Tibial artery (tissue), 4 donors: ENCODE measurements at regions not wholly inside any gene's neighbourhood (a gene's known extent, or its start where the extent isn't known, plus 50 kb on each side); places are given as distances from the start of the nearest gene placed in this dataset.
A peak's percentile ranks its signal among the peaks of the same experiment; 100 is the strongest.

Experiments
- DNase-seq, 2 donors: peaks; one replicate each; pipeline ENCODE4 v3.0.0-alpha.2; 2019
- H3K27ac ChIP-seq, 2 donors: fragments of 200-600 bp; sonication (generic) in 1 of 2; 1 replicate in 1 of 2; 2 replicates in 1 of 2; pipeline ENCODE4 v1.5.1; 2018 to 2019; ENCODE audit warnings: mild to moderate bottlenecking in 1 of 2
- H3K27me3 ChIP-seq, 2 donors: fragments of 200-600 bp; sonication (generic) in 1 of 2; one replicate each; pipeline versions ENCODE4 v1.5.1 to v1.6.0; 2016 to 2019
- H3K36me3 ChIP-seq, 3 donors: fragments of 200-600 bp; sonication (generic) in 2 of 3; one replicate each; pipeline ENCODE4 v1.5.1; 2016 to 2019; ENCODE audit warnings: mild to moderate bottlenecking in 2 of 3
- H3K4me1 ChIP-seq, 4 donors: fragments of 200-600 bp; sonication (generic) in 2 of 4; 1 replicate in 3 of 4; 2 replicates in 1 of 4; pipeline ENCODE4 v1.5.1; 2016 to 2019
- H3K4me3 ChIP-seq, 2 donors: fragments of 200-600 bp; sonication (generic) in 1 of 2; 1 replicate in 1 of 2; 2 replicates in 1 of 2; pipeline ENCODE4 v1.5.1; 2018 to 2019; ENCODE audit warnings: mild to moderate bottlenecking in 2 of 2
- H3K9me3 ChIP-seq, 3 donors: fragments of 200-600 bp; sonication (generic) in 1 of 3; one replicate each; pipeline ENCODE4 v1.5.1; 2016 to 2019
- CTCF ChIP-seq, 2 experiments: fragments of 200-600 bp in 1 of 2; fragments of 450-650 bp in 1 of 2; IDR thresholded peaks; one replicate each; pipeline ENCODE4 v1.5.1; 2017 to 2019; ENCODE audit warnings: antibody characterized with exemption in 2 of 2, mild to moderate bottlenecking in 1 of 2, moderate library complexity in 1 of 2
- intact Hi-C: fragments of 100-400 bp; cut with DNase I; formaldehyde crosslinking; loops from one replicate; pipeline ENCODE4 v1.15.0; 2023; ENCODE audit warnings: low total_unique reads

DNA sequence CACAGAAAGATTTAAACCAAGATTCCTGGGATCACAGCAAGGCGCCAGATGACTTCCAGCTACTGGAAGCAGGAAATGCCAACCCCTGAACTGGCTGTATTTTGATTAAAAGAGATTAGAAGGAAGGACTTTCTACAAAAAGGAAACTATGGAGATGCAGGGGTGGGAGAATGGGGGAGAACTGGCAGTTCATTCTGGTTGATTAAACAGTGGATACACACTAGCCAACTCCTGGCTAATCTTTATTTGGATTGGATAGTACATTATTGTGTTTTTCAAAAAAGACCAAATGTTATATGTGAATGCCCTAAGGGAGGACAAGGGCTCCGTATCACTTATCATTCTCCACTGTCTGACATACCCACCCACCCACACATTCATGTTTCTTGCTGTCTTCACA is 93.2 kb downstream of the CDO1 start:
- no peak for TF ChIP-seq CTCF (IDR thresholded peaks at IDR 0.05)
- Histone ChIP-seq H3K36me3 (no peaks in the 10 kb centered on the region), H3K27ac (peak overlapping the region; percentile 5 to 52), H3K4me1 (peaks cover 0 to 55% (median 15%) of the 10 kb centered on the region in 4 donors), H3K4me3 (no peak overlapping the region), H3K27me3 (no peaks in the 10 kb centered on the region), H3K9me3 (no peaks in the 10 kb centered on the region)
- no peak for DNase-seq
- intact Hi-C loops, result no loop called here

GRCh38 chr5:115720888-115721287 is 95.1 kb upstream of the TMED7 start:
- intact Hi-C loops, result no loop called here
- H3K36me3 ChIP-seq, result no peaks in the 10 kb centered on the region
- peak in 1 of 2 donors; percentile 28 for DNase-seq

DNA sequence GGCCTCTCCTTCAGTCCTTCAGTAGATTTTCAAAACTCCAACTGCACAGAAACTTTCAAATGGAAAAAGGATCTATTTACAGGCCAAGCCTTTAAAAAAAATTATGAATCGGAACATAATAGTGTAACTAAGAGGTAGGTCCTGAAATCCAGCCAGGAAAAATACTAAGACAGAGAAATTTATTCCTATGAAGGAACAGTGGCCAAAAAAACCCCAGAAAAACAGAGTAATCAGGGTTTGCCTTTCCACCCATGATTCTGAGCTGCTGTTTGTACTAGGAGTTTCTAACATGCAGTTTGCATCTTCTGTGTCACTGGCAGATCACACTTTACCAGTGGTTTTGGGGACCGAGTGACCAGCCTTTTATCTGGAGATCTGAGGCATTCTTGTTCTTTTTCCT is 93.1 kb upstream of the TMED7 start:
- H3K4me3 ChIP-seq, result no peak overlapping the region
- intact Hi-C loops, result no loop called here
- no peaks in the 10 kb centered on the region for H3K9me3 ChIP-seq
- peak overlapping the region; percentile 54 to 69 for H3K27ac ChIP-seq
- no peaks in the 10 kb centered on the region for H3K27me3 ChIP-seq
- DNase-seq, result peak in 1 of 2 donors; percentile 22
- H3K36me3 ChIP-seq, result no peaks in the 10 kb centered on the region
- H3K4me1 ChIP-seq, result peaks cover 0 to 61% (median 17%) of the 10 kb centered on the region in 4 donors
- TF ChIP-seq CTCF (IDR thresholded peaks at IDR 0.05), result no peak

More at GRCh38 chr5:115720888-115721287, 95.1 kb upstream of the TMED7 start:
- peak overlapping the region; percentile 20 to 41 for H3K27ac ChIP-seq
- no peaks in the 10 kb centered on the region for H3K9me3 ChIP-seq
- no peak overlapping the region for H3K4me3 ChIP-seq
- H3K27me3 ChIP-seq, result no peaks in the 10 kb centered on the region
- peaks cover 0 to 63% (median 17%) of the 10 kb centered on the region in 4 donors for H3K4me1 ChIP-seq
- no peak for TF ChIP-seq CTCF (IDR thresholded peaks at IDR 0.05)

GRCh38 chr5:115713408-115713807 is 87.6 kb upstream of the TMED7 start:
- no peaks in the 10 kb centered on the region for H3K27me3 ChIP-seq
- no peak overlapping the region for H3K27ac ChIP-seq
- H3K4me1 ChIP-seq, result peaks cover 0 to 20% (median 3%) of the 10 kb centered on the region in 4 donors
- H3K9me3 ChIP-seq, result peaks cover 0 to 11% (median 0%) of the 10 kb centered on the region in 3 donors
- no peaks in the 10 kb centered on the region for H3K36me3 ChIP-seq
- intact Hi-C loops, result no loop called here
- no peak for TF ChIP-seq CTCF (IDR thresholded peaks at IDR 0.05)
- H3K4me3 ChIP-seq, result no peak overlapping the region
- no peak for DNase-seq

GRCh38 chr5:115709585-115709984 is 83.7 kb upstream of the TMED7 start:
- TF ChIP-seq CTCF (IDR thresholded peaks at IDR 0.05), result no peak
- intact Hi-C loops, result no loop called here
- Histone ChIP-seq H3K4me3 (no peak overlapping the region), H3K27ac (no peak overlapping the region), H3K27me3 (no peaks in the 10 kb centered on the region), H3K36me3 (no peaks in the 10 kb centered on the region), H3K4me1 (peaks cover 0 to 10% (median 0%) of the 10 kb centered on the region in 4 donors), H3K9me3 (peaks cover 0 to 11% (median 0%) of the 10 kb centered on the region in 3 donors)
- DNase-seq, result peak in 1 of 2 donors; percentile 62
